Suprapubic skin (tissue), 4 donors: ENCODE measurements at regions not wholly inside any gene's neighbourhood (a gene's known extent, or its start where the extent isn't known, plus 50 kb on each side); places are given as distances from the start of the nearest gene placed in this dataset.

Experiments
- CTCF ChIP-seq, 2 donors: fragments of 200-600 bp in 1 of 2; fragments of 450-650 bp in 1 of 2; sonication (generic) in 1 of 2; IDR thresholded peaks; one replicate each; pipeline ENCODE4 v1.5.1; 2016 to 2019; ENCODE audit warnings: antibody characterized with exemption in 2 of 2, mild to moderate bottlenecking in 1 of 2, moderate library complexity in 1 of 2
- POLR2A ChIP-seq, 2 donors: fragments of 450-650 bp; IDR thresholded peaks; one replicate each; pipeline ENCODE4 v1.6.1; 2017; ENCODE audit warnings: antibody characterized with exemption in 2 of 2, mild to moderate bottlenecking in 2 of 2, moderate library complexity in 2 of 2
- POLR2AphosphoS5 ChIP-seq, 3 donors: sonication (generic); formaldehyde crosslinking; IDR thresholded peaks; one replicate each; pipeline ENCODE4 v1.6.1; 2017; ENCODE audit warnings: antibody characterized with exemption in 3 of 3

DNA sequence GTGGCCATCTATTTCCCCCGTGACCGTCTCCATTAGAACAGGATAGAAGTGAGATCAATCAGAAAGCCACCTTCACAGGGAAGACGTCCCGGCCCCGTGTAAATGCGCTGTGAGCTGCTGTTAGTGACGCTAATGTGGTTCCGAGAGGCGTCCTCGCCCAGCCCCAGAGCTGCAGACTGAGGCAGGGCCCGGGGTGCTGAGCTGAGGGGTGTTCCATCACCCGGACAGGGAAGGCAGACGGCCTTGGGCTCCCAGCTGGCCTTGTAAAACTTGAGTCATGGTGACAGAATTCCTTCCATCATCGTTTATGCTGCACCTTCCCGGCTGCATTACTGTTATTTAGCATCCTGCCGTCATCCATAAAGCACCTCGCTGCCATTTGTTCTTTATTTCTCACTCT lies 195.3 kb upstream of the CTBP2 start:
- TF ChIP-seq CTCF (IDR thresholded peaks at IDR 0.05), result no peak
- no peak for TF ChIP-seq POLR2A (IDR thresholded peaks at IDR 0.05)
- TF ChIP-seq POLR2AphosphoS5 (IDR thresholded peaks at IDR 0.05), result no peak
